Stimulated activated effector memory CD8-positive, alpha-beta T cell treated with anti-CD3 and anti-CD28 coated beads, Interleukin-12 subunit alpha, Interleukin-12 subunit beta, amount 100 ng/mL, for 72 hours (primary cell): ENCODE measurements at regions not wholly inside any gene's neighbourhood (a gene's known extent, or its start where the extent isn't known, plus 50 kb on each side); places are given as distances from the start of the nearest gene placed in this dataset.

Experiments
- ATAC-seq: fragments of 150-1000 bp; cut with Tn5 transposase; 2 replicates; pipeline ENCODE4 v1.10.0; 2021
- DNase-seq, 2 donors: peaks; one replicate each; pipeline ENCODE4 v3.0.0; 2021 to 2022; ENCODE audit warnings: low spot score in 2 of 2
- H3K27ac Mint-ChIP-seq: one replicate; pipeline ENCODE4 v1.8.0; 2022; ENCODE audit warnings: mild to moderate bottlenecking, mixed read lengths
- H3K36me3 Mint-ChIP-seq: one replicate; pipeline ENCODE4 v1.8.0; 2022; ENCODE audit warnings: mild to moderate bottlenecking, mixed read lengths
- H3K4me1 Mint-ChIP-seq: one replicate; pipeline ENCODE4 v1.8.0; 2022; ENCODE audit warnings: mixed read lengths
- H3K4me3 Mint-ChIP-seq: one replicate; pipeline ENCODE4 v1.8.0; 2022; ENCODE audit warnings: mild to moderate bottlenecking, mixed read lengths
- H3K9me3 Mint-ChIP-seq: one replicate; pipeline ENCODE4 v1.8.0; 2022; ENCODE audit warnings: mixed read lengths

DNA sequence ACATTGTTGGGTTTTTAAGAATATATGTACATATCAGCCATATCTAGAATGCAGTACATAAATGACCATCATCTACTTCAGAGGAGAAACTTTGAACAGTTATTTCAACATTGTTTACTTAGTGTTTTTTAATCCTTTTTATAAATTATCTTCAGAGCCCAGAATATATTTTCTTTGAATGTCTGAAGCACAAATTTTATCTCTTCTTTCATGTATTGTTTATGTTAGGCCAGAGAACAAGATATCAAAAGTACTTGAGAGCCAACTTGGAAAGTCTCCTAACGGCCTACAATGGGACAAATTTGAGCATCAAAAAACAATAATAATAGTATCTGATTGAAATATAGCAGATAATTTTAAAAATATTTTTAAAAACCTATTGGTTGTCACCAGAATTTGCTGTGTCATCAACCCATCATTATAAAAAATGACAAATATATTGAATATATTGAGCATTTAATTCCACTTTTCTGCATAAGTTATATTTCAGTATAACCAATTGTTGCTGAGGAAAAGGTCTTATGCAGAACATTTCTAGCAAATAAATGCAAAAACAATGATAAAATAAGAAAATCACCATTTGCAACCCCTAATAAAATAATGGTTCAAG is 67.5 kb upstream of the CCNG1 start:
- H3K36me3 Mint-ChIP-seq = no peaks in the 10 kb centered on the region
- H3K9me3 Mint-ChIP-seq = peaks cover 5% of the 10 kb centered on the region
- no peaks in the 10 kb centered on the region for H3K4me1 Mint-ChIP-seq

DNA sequence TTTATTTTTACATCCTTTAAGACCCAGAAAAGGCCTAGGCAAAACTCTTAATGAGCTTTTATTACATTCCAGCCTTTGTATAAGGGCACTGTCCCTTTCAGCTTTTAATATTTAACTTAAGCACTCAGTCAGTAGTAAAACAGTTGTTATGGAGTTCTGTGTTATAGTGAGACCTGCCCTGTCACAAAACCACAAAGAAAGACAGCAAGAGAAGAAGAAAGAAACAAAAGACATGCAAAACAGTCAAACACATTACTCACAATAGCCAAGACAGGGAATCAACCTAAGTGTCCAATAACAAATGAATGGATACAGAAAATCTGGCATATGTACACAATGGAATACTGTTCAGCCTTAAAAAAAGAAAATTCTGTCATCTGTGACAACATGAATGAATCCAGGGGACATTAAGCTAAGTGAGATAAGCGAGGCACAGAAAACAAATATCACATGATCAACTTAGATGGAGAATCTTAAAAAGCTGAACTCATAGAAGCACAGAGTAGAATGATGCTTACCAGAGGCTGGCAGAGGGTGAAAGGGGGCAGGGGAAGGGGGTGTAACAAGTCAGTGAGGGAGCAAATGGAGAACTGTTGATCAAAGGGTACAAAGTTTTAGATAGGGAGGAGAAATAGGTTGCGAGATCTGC is 63.8 kb upstream of the CCNG1 start:
- H3K4me1 Mint-ChIP-seq = no peaks in the 10 kb centered on the region
- DNase-seq (no peak), ATAC-seq (no peak)
- no peaks in the 10 kb centered on the region for H3K36me3 Mint-ChIP-seq
- H3K9me3 Mint-ChIP-seq = peaks cover 5% of the 10 kb centered on the region
- H3K4me3 Mint-ChIP-seq = no peak overlapping the region
- no peak overlapping the region for H3K27ac Mint-ChIP-seq

More for the DNA sequence above, 67.5 kb upstream of the CCNG1 start:
- no peak overlapping the region for H3K27ac Mint-ChIP-seq
- no peak overlapping the region for H3K4me3 Mint-ChIP-seq
- DNase-seq = no peak
- no peak for ATAC-seq

DNA sequence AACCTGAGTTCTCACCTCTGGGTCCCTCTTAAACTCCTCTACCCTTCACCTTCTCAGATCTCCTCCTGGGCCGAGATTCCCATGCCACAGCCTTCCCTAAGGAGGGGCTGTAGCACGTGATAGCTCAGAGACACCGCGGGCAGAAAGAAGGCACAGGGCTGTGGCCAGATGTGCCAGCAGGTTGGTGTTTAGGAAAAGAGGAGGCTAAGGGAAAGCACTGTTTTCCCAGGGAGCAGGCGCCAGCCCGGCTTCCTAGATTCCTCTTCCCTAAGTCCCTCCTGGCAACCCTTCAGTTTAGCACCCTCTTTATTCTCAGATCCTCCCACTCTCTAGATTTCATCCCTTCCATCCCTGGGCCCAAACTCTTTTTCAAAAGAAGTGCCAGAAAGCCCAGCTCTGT is 59.4 kb upstream of the CCNG1 start:
- H3K4me3 Mint-ChIP-seq = no peak overlapping the region
- no peak for ATAC-seq
- H3K36me3 Mint-ChIP-seq = no peaks in the 10 kb centered on the region
- no peaks in the 10 kb centered on the region for H3K9me3 Mint-ChIP-seq
- no peak for DNase-seq
- H3K4me1 Mint-ChIP-seq = no peaks in the 10 kb centered on the region
- no peak overlapping the region for H3K27ac Mint-ChIP-seq

DNA sequence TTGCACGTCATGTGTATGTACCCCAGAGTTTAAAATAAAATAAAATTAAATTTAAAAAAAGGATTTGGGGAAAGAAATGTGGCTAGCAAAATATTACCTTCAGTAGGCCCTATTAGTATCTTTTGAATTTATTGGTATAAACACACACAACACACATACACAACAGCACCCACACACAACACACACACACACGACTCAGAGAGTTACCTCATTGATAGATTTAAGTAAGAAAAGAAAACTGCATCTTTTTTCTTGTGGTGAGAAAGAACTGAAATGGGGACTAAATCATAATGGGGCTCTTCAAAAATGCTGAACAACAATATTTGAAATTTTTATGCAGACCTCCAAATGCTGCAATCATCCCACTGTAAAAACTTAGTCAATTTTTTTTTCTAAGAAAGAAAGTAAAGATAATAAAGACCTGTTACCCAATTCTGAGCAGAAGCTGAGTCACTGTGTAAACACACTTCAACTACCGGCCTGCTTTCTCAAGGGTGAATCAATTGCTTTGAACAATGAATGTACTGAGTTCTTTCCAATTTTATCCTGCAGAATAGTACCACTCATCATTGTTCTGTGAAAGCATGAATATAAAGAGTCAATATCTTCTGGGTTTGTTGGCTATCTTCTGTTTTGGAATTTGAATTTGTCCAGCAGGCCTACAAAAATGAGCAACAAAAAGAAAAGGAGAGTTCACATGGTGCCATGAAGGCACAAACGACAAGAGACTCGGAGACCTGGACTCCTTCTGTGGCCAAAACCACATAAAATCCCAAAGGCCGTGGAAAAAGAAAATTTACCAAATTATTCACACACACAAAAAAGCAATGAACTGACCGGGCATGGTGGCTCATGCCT is 57.9 kb upstream of the CCNG1 start:
- no peak for ATAC-seq
- H3K4me3 Mint-ChIP-seq = no peak overlapping the region
- no peaks in the 10 kb centered on the region for H3K9me3 Mint-ChIP-seq
- H3K4me1 Mint-ChIP-seq = no peaks in the 10 kb centered on the region
- H3K36me3 Mint-ChIP-seq = no peaks in the 10 kb centered on the region
- no peak for DNase-seq
- H3K27ac Mint-ChIP-seq = no peak overlapping the region

DNA sequence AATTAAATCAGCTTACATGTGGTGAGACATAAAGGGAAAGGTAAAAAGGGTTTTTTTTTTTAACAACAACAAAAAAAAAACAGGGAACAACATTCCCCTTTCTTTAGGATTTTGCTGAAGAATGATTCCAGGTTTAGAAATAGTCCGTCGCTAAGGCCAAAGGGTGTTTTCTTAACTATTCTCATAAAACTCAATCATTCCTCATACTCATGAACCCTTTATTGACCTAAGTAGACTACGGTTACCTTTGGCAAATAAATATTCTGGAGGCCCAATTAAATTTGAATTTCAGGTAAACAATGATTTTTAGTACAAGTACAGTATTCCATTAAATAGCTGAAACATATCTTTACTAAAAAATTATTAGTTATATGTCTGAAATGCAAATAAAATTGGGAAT is 55.6 kb upstream of the CCNG1 start:
- H3K36me3 Mint-ChIP-seq = no peaks in the 10 kb centered on the region
- no peaks in the 10 kb centered on the region for H3K4me1 Mint-ChIP-seq
- no peak overlapping the region for H3K4me3 Mint-ChIP-seq
- no peak overlapping the region for H3K27ac Mint-ChIP-seq
- ATAC-seq (no peak), DNase-seq (no peak)
- H3K9me3 Mint-ChIP-seq = no peaks in the 10 kb centered on the region

DNA sequence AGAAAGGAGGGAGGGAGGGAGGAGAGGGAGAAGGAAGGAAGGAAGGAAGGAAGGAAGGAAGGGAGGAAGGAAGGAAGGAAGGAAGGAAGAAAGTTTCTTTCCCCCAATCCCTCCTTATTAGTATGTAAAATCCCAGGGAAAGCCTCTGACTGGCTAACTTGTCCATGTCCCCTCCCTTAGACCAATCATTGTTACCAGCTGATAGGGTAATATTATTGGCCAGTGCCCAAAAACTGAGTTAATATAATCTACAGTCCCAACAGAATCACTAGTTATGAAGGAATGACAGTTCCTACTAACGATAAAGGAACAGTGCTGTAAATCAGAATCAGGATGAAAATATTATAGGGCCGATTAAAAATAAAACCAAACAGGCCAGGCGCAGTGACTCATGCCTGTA is 53.6 kb upstream of the CCNG1 start:
- no peak for ATAC-seq
- no peaks in the 10 kb centered on the region for H3K36me3 Mint-ChIP-seq
- no peak overlapping the region for H3K4me3 Mint-ChIP-seq
- H3K9me3 Mint-ChIP-seq = no peaks in the 10 kb centered on the region
- no peak overlapping the region for H3K27ac Mint-ChIP-seq
- no peak for DNase-seq
- H3K4me1 Mint-ChIP-seq = no peaks in the 10 kb centered on the region

DNA sequence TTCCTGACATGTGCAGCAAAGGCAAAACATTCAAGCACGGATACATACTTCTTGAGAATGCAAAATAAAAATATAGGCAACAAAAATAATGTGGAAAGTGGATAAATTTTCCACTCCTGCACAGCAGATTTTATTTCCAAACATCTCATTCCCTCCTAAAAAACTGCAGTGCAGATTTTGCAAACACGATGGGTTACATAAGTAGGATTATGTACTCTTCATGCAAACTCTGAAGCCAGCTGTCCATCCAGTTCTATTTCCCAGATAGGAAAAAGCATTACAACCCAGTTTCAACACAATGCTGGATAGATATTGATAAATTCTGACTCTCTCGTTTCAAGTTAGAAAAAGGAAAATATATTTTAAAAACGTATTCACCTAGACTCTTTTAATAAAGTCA is 52.7 kb upstream of the CCNG1 start:
- Mint-ChIP-seq H3K27ac (no peak overlapping the region), H3K36me3 (no peaks in the 10 kb centered on the region), H3K4me3 (no peak overlapping the region), H3K9me3 (no peaks in the 10 kb centered on the region), H3K4me1 (no peaks in the 10 kb centered on the region)
- ATAC-seq (no peak), DNase-seq (no peak)

DNA sequence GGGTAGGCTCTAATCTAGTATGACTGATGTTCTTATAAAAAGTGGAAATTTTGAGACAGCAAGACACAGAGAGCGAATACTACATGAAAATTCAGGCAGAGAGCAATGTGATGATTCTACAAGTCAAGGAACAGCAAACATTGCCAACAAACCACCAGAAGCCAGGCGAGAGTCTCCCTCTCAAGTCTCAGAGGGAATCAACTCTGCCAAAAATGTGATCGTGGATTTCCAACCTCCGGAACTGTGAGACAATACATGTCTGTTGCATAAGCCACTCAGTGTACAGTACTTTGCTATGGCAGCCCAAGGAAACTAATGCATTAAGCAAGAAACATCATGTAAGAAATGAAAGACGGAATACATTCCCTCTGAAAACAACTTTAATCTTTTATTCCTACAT is 52.1 kb upstream of the CCNG1 start:
- ATAC-seq = no peak
- H3K9me3 Mint-ChIP-seq = no peaks in the 10 kb centered on the region

DNA sequence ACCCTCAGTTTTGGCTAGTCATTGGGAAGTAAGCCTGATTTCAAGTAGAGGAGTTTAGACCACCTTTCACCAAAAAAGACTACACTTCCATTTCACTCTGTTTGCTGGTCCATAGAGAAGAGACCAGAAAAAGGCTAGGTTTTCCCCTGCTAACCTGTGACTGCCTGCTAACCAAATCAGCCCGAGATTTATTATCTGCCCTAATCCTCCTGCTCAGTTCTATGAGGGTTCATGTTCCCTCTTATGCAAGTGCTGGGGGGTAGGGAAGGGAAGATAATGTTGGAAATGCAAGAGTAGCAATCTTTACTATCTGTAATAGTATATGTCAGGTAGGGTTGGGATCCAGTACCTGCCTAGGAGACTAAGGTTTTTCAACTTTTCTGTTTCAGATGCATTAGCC is 51.6 kb upstream of the CCNG1 start:
- Mint-ChIP-seq H3K36me3 (no peaks in the 10 kb centered on the region), H3K27ac (no peak overlapping the region), H3K9me3 (no peaks in the 10 kb centered on the region), H3K4me3 (no peak overlapping the region), H3K4me1 (no peaks in the 10 kb centered on the region)
- ATAC-seq (no peak), DNase-seq (no peak)

More for the DNA sequence above, 52.1 kb upstream of the CCNG1 start:
- DNase-seq = no peak
- no peak overlapping the region for H3K4me3 Mint-ChIP-seq
- H3K4me1 Mint-ChIP-seq = no peaks in the 10 kb centered on the region
- no peak overlapping the region for H3K27ac Mint-ChIP-seq
- H3K36me3 Mint-ChIP-seq = no peaks in the 10 kb centered on the region

DNA sequence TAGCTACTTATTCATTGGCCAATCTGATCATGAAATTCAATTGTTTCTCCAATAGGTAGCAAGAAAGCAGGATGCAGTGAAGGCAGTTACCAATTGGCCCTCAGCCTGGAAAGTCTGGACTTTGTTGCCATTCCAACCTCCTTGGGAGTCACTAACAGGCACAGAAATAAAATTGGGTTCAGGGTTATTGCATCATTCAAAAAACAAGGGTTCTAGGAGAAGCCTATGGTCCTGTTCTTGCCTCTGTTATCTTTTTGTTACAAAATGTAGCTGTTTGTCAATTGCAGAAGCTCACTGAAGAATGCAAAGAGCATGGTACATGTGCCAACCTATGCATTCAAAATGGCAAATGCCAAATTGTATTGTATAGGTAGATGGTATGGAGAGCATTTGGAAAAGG is 51.0 kb upstream of the CCNG1 start:
- Mint-ChIP-seq H3K9me3 (no peaks in the 10 kb centered on the region), H3K4me1 (no peaks in the 10 kb centered on the region)
- ATAC-seq = no peak

DNA sequence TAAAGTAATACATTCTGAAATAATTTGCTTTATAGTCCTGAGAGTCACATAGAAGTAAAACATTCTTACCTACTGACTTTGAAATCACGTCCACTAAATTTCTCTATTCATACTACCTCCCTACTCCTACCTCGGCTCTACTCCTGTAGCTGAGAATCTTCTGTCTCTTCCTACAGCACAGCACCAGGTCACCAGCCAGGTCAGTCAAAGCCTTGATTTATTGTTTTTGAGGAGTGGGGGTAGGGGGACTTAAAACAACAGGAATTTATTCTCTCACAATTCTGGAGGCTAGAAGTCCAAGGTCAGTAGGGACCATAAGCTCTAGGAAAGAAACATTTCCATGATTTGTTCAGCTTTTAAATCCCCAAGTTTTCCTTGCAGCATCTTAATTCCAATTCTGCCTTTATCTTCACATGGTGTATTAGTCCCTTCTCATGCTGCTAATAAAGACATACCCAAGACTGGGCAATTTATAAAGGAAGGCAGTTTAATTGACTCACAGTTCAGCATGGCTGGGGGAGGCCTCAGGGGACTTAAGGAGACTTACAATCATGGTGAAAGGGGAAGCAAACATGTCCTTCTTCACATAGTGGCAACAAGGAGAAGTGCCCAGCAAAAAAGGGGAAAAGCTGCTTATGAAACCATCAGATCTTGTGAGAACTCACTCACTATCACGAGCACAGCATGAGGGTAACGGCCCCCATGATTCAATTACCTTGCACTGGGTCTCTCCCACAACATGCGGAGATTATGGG is 49.6 kb upstream of the CCNG1 start:
- H3K36me3 Mint-ChIP-seq = no peaks in the 10 kb centered on the region

More for the DNA sequence above, 51.0 kb upstream of the CCNG1 start:
- Mint-ChIP-seq H3K4me3 (no peak overlapping the region), H3K27ac (no peak overlapping the region), H3K36me3 (no peaks in the 10 kb centered on the region)
- DNase-seq = no peak

More for the DNA sequence above, 49.6 kb upstream of the CCNG1 start:
- Mint-ChIP-seq H3K4me1 (no peaks in the 10 kb centered on the region), H3K9me3 (no peaks in the 10 kb centered on the region), H3K4me3 (no peak overlapping the region), H3K27ac (no peak overlapping the region)
- DNase-seq = no peak
- ATAC-seq = no peak
